HG02943 (cell line): ENCODE measurements at regions not wholly inside any gene's neighbourhood (a gene's known extent, or its start where the extent isn't known, plus 50 kb on each side); places are given as distances from the start of the nearest gene placed in this dataset.

Experiments used
- ATAC-seq: cut with Tn5 transposase; IDR thresholded peaks from one replicate; pipeline ENCODE4 v1.9.1; 2021; ENCODE audit warnings: mild to moderate bottlenecking, low read depth, moderate library complexity; ENCODE audit not compliant: unreplicated experiment

GRCh38 chr4:125155251-125155650 lies 159.5 kb upstream of the FAT4 start:
- no peak for ATAC-seq

- ATAC-seq, result no peak
Observed at GRCh38 chr4:125140966-125141495, 173.7 kb upstream of the FAT4 start.

GRCh38 chr4:125135652-125136051 lies 179.1 kb upstream of the FAT4 start:
- no peak for ATAC-seq

- ATAC-seq, result no peak
Observed at GRCh38 chr4:125132729-125133128, 182.0 kb upstream of the FAT4 start.

DNA sequence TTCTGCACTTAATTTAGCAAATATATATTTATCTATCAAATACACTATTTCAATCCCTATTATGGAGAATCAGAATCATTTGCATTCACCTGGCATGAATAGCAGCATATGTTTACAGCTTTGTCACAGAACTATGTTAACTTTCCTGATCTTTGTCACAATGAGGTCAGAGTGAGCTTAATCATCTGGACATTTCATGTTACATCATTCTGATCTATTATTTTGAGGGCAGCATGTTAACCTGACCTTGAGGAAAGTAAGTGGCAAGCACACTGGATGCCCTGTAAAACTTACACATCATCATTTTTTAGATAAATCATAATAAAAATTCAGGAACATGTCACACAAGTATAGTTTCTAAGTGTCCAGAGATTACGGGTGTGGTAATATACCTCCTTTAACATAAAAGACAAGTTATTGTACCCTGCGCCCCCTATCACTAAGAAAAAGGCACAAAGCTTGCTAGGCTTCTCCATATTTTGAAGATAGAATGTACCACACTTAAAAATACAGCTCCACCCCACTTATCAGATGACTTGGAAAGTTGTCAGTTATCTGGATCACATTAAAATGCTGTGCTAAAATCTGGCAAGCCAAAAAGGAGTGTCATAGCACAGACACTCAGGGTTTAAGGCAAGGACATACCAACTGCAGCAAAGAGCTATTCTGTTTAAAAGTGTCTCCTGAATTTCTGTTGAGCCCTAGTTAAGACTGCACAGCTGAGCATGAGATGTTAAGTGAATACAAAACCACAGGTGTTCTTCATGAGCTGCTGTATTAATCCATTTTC lies 182.7 kb upstream of the FAT4 start:
- no peak for ATAC-seq

- ATAC-seq, result no peak
Observed at GRCh38 chr4:125125276-125125675, 189.5 kb upstream of the FAT4 start.

DNA sequence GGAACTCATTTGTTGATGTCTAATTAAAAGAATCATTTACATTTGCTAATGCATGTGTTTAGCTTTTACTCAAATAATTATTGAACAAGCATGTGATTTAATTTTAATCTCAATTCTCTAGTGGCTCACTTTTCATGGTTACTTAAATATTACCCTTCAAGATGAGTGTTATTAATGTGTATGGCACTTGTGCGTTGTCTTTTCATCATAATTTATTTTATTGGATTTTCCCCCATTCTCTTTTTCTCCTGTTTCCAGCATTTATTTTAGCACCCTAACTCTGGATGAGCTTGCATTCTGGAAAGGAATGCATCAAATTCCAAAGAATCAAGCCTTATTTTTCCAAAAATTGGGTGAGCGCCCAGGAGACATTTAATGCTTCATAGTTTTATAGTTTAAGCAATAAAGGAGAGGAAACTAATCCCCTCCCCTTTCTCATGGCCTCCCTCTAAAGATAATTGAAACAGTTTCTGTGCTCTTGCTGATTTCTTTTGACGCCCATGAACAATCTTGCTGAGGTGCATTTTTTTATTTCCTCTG lies 191.1 kb upstream of the FAT4 start:
- no peak for ATAC-seq

DNA sequence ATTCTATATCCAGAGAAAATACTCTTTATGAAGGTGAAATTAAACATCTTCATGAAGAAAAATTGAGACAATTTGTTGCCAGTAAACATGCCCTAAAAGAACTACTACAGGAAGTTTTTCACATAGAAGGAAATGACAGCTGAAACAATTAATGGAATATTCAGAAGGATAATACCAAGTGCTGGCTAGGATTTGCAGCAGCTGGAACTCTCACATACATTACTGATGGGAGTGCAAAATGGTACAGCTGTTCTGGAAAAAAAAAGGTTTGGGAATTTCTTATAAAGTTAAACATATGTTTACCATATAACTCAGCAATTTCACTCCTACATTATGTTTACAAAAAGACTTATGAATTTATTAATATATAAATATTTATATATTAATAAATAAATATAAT lies 193.2 kb upstream of the FAT4 start:
- ATAC-seq, result no peak

GRCh38 chr4:125116431-125116830 lies 198.3 kb upstream of the FAT4 start:
- ATAC-seq, result no peak

GRCh38 chr4:125115941-125116340 lies 198.8 kb upstream of the FAT4 start:
- ATAC-seq, result no peak

- no peak for ATAC-seq
Observed at GRCh38 chr4:125115476-125115875, 199.3 kb upstream of the FAT4 start.

DNA sequence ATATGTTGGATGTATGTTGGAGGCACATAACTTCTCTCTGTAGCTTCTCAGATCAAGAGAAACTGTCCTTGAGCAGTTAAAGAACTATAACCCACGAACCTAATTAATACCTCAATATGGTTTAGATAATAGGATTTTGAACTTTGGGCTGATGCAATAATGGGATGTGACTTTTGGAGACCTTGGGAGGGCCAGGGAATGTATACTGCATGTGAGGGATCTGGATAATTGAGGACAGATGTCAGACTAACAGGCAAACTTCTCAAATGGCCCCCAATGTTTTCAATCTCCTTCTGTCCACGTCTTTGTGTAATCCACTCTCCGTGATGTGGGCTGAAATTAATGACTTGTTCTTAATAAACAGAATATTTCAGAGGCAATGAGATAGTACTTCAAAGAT lies 202.2 kb upstream of the FAT4 start:
- no peak for ATAC-seq

- no peak for ATAC-seq
Observed at GRCh38 chr4:125111323-125111722, 203.4 kb upstream of the FAT4 start.

- no peak for ATAC-seq
Observed at GRCh38 chr4:125105561-125105960, 209.2 kb upstream of the FAT4 start.

DNA sequence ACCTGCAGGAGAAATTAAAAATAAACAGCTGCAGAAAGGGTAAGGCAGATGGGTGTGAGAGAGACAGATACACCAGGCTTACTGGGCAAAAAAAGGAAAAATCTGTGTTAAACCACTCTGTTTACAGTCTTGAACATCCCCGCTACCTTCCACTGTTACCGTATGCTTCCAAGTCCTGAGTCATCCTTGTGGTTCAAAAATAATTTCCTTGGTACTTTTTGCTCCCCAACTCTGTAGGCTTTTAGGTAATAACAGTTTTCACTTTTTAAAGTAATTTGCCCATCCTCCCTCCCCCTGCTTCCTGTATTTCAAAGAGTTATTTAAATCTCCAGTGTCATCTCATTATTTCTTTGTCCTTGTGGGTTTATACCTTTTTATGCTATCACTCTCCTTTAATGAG lies 210.1 kb upstream of the FAT4 start:
- ATAC-seq, result no peak

DNA sequence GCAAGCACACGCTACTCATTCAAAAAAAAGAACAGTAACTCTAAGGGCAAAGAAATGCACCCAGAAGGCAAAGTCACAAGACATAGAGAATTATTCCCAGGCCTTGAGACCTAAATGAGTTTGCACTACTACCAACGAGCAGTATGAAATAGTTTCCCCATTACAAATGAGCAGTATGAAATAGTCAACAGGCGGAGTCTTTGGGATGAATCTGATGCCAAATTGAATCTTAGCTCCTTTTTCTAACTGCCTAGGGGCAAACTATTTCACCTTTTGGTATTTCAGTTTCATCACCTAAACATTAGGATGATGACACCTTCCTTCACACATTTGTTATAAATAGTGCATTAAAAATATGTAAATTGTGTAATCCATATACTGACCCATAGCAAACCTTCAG lies 213.0 kb upstream of the FAT4 start:
- ATAC-seq, result no peak

GRCh38 chr4:125097729-125098128 lies 217.0 kb upstream of the FAT4 start:
- ATAC-seq, result no peak

- ATAC-seq, result no peak
Observed at GRCh38 chr4:125096662-125097061, 218.1 kb upstream of the FAT4 start.

DNA sequence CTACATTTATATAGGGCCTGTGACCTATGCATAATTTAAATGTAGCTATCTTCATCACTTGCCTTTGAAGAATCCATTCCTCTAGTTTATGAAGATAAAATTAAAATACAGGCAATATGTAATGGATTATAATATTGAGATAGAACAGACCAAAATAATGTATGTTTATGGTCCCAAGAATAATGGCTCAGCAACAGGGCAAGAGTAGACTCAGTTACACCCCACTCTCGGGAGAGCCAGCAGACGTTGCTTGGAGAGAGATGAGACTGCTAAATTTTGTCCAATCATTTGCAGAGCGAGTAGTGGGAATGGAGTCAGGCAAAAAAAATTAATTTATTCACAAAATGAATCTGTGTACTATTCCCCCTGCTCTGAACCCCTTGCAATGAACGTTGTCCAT lies 223.2 kb upstream of the FAT4 start:
- no peak for ATAC-seq

DNA sequence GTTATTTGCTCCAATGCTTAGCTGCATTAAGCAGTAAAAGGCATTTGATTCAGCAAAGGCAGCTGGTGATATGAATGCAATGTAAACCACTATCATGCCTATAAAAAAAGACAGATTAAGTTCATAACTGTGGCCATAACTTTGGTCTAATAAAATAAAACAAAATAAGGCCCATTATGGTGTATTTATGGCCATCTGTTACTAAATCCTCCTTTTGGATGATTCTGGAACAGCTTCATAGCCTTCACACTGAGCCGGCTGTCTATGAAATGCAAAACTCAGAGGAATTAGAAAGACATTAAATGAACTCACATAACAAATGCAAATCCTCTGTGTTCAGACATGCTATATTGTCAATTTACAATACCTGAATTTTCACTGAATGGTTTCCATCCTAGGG lies 223.7 kb upstream of the FAT4 start:
- ATAC-seq, result no peak

- ATAC-seq, result no peak
Observed at GRCh38 chr4:125084608-125085007, 230.1 kb upstream of the FAT4 start.

DNA sequence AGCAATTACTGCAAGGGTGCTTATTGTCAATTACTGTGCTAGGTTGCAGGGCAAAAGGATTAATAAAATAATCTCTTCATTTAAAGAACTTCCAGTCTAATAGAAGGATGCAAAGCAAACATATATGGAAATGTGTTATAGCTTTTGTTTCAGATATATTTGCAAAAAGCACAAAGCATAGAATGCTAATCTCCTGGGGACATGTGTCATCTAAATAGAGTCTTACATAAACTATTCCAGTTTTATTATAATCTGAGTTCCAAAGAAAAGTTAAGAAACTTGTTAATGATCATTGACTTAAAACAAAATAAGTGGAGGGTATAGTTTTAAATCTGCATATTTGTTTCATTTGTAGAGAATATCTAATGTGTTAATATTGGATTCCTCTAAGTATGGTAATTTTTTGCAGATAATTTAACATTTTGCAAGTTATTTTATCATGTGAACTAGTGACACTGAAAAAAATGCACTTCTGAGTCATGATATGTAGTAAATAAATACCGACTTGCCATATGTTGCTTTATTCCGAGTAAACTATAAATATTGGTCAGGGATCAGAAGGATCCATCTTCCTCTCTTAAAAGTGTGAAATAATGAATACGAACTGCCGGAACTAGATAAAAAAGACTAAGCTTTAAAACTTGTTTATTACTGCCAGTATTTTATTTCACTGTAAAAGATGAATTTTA lies 231.9 kb upstream of the FAT4 start:
- no peak for ATAC-seq
